Non-pigmented ciliary epithelial cell (primary cell): ENCODE measurements at regions not wholly inside any gene's neighbourhood (a gene's known extent, or its start where the extent isn't known, plus 50 kb on each side); places are given as distances from the start of the nearest gene placed in this dataset.

Source experiments
- DNase-seq: peaks from one replicate; pipeline ENCODE4 v3.0.0-alpha.2; 2010; ENCODE audit warnings: low read depth

- no peak for DNase-seq
These were observed 261.9 kb upstream of the LYZL1 start for GRCh38 chr10:29026802-29027580.

DNA sequence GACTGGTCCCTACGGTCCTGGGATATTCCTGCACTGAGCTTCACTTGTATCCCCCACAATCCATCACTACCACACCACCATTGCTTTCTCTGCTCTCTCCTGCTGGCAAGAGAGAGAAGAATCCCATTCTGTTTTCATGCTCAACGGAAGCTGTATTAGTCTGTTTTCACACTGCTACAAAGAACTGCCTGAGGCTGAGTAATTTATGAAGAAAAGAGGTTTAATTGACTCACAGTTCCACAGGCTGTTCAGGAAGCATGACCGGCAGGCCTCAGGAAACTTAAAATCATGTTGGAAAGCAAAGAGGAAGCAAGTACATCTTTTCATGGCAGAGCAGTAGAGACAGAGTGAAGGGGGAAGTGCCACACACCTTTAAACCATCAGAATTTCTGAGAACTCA, 260.4 kb upstream of the LYZL1 start:
- DNase-seq = no peak

DNA sequence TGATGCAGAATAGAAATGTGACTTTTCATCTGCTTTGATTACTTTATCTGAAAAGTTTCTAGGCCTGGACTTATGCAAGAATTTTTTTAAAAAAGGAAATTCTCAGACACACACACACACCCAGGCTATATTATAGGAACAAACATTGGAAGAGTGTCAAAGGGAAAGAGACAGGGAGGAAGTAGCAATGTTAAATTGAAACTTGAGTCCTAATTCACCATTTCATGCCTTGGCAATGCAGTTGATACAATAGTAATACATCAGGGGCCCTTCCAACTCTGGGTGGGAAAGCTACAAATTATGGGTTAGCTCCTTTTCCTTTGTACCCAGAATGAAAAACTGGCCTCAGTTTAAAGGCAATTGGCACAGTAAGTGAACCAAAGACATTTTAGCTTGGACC, 258.0 kb upstream of the LYZL1 start:
- no peak for DNase-seq

- DNase-seq = no peak
These were observed 256.7 kb upstream of the LYZL1 start for GRCh38 chr10:29032169-29032568.

DNA sequence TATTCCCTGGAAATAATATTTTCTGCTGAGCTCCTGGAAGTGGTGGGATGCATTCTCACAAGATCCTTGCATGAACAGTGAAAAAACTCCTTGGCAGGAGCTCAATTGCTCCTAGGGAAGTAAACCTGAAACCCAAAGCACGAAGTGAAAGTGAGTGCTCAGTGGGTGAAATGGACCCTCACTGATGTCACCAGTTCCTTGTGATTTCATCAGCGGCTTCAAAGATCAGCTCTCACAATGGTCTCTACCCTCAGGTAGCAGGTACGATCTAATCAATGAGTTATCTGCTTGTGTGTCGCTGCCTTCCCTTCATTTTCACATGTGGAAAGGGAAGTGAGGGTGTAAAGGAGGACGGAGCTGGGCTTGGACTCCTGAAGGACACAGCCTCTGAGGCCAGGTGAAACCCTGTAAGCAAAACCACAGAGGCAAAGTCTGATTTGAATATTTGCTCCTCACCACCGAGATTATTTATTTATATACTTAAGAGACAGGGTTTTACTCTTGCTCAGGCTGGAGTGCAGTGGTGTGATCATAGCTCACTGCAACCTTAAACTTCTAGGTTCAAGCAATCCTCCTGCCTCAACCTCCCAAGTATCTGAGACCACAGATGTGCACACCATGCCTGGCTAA, 255.4 kb upstream of the LYZL1 start:
- DNase-seq = no peak

GRCh38 chr10:29034592-29034991, 254.3 kb upstream of the LYZL1 start:
- no peak for DNase-seq

DNA sequence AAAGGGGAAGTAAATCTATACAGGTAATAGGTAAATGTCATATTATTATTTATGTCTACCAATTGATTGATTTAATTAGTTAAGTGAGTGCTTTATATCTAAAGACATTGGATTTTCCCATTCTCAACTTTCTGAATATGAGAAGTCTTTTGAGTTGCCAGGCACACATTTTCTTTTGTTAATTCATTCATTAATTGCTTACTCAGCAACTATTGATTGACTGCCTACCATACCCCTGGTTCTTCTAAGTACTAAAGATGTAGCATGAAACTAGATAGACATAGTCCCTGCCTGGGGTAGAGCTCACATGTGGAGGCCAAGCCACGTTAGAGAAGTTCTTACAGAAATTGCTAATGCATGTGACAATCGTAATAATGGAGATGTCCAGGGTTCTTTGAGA, 253.1 kb upstream of the LYZL1 start:
- DNase-seq = no peak

- no peak for DNase-seq
These were observed 251.3 kb upstream of the LYZL1 start for GRCh38 chr10:29037348-29038113.

GRCh38 chr10:29039091-29039490, 249.8 kb upstream of the LYZL1 start:
- no peak for DNase-seq

- DNase-seq = peak; percentile 82
These were observed 249.1 kb upstream of the LYZL1 start for GRCh38 chr10:29039677-29040189.

GRCh38 chr10:29041616-29042015, 247.3 kb upstream of the LYZL1 start:
- no peak for DNase-seq

DNA sequence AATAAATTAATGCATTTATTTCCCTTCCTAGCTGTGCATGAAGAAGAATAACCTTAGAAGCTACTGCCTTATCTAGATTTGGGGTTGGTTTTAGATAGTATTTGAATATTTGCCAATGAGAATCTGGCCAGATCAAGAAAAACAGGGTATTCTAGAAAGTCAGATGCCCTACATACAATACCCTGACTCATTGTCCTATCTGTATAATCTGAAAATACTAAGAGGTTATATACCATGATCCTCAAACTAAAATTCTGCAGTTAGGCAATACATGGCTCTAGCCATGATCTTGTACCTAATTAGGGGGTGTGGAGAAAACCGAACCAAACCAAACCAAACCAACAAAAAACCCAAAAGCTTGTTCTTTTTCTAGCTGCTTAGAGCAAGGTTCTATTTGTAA, 240.4 kb upstream of the LYZL1 start:
- DNase-seq = no peak

- DNase-seq = no peak
These were observed 238.8 kb upstream of the LYZL1 start for GRCh38 chr10:29050081-29050480.

- DNase-seq = no peak
These were observed 233.8 kb upstream of the LYZL1 start for GRCh38 chr10:29055101-29055500.

DNA sequence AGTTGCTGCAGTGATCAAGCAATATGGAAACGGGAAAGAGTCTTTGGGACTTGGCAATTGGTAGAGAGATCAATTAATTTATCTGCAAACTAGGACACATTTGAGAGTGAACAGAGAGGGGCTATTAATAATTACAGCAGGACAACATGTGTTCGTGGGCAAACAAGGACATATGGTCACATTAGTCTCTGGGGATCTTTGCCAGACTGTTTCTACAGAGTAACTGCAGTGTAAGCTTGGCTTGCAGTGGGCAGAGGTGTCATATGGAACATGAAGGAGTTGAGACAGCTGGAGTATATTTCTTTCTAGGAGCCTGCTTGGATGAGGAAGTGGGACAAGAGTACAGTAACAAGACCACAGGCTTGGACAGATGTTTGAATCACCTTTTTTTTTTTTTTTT, 232.1 kb upstream of the LYZL1 start:
- no peak for DNase-seq

DNA sequence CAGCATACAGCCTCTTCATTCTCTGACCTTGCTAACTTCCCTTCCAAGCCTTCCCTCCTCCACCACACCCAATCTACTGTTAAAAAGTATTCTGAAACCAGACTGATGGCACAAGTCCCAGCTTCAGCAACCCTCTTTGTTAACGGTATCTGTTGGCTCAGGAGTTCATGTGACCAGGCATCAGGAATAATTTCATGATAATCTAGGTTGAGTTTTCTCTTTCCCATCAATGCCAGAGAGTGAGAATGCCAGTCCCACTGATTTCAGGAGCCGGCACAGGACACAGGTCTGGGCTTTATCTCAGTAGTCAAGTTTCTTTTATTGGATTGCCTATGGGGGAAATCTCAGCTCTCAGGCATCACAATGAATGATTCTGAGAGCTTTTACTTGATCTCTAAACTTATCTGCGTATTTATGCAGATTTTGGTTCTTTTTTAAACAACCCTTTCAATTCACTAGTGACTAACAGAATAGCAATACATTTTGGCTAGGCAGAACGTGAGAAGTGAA, 231.0 kb upstream of the LYZL1 start:
- no peak for DNase-seq

DNA sequence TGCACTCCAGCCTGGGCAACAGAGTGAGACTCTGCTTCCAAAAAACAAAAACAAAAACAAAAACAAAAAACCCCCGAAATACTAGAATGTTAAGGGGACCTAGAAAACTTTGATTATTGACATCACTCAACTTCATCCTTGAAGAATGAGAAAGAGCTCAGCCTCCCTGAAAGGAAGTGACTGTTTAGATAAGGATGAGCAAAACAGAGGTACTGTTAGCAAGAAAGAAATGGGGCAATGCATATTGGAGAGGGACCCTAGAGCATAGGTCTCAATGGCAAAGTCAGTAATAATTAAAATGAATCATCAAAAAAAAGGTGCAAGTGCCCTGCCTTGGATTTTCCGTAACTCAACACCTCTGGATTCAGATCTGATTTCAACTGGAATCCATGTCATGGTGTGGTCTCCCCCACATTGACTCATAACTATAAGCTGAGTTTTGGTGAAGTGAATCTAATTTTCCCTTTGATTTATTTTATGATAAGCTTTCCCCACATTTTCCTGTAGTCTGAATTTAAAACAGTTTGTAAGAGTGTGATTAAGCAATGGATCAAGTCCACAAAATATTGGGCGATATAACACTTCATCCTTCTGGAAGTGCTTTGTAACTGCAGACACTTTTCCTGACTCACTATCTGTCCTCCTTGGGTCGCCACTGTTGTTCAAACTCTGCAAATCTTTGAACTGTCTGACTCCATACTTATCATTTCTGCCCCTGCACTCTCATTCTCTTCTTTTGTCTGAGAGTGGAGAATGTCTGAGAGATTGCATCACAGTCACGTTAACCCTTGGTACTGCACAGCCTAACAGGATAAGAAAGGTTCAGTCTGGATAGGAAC, 224.8 kb upstream of the LYZL1 start:
- peak; percentile 36 for DNase-seq

DNA sequence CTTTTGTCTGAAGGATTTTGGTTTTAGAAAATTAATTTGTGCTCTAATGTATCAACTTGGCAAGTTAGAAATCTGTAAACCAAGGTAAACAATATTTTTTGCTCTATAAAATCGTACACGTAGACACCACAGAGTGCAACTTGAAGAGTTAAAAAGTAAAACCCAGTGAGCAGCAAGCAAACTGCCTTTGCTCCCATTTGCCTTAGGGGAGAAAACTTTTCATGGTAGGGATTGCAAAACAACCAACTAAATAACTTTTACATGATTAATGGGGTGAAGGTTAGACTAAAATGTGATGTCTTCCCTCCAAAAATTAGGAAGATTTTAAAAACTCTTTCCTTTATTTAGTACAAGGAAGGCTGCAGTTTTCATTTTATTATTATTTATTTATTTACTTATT, 224.2 kb upstream of the LYZL1 start:
- DNase-seq = no peak

- peak; percentile 22 for DNase-seq
These were observed 221.7 kb upstream of the LYZL1 start for GRCh38 chr10:29067161-29067560.

DNA sequence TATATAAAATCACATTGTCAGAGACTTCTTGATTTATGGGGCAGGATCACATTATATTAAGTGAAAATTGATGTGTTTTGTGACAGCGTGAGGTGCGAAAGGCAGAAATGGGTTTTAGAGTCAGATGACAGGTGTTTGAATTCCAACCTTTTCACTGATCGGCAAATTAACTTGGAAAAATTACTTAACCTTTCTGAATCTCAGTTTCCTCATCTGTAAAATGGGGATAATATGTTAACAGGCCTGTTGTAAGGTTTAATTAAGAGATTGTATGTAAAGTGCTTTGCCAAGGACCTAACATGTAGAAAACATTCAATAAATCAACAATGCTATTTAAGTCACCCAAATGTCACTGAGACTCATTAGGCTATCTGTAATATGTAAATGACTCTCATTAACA, 221.2 kb upstream of the LYZL1 start:
- DNase-seq = no peak

- no peak for DNase-seq
These were observed 220.6 kb upstream of the LYZL1 start for GRCh38 chr10:29068302-29068701.

- no peak for DNase-seq
These were observed 219.9 kb upstream of the LYZL1 start for GRCh38 chr10:29068966-29069365.
